GM18868 (cell line): ENCODE measurements at regions not wholly inside any gene's neighbourhood (a gene's known extent, or its start where the extent isn't known, plus 50 kb on each side); places are given as distances from the start of the nearest gene placed in this dataset.
A peak's percentile ranks its signal among the peaks of the same experiment; 100 is the strongest.

Experiments used
- ATAC-seq: cut with Tn5 transposase; IDR thresholded peaks from one replicate; pipeline ENCODE4 v1.9.1; 2021; ENCODE audit warnings: mild to moderate bottlenecking, moderate library complexity; ENCODE audit not compliant: unreplicated experiment

GRCh38 chr2:177143444-177143843 lies 69.2 kb upstream of the HNRNPA3 start:
- ATAC-seq: no peak

GRCh38 chr2:177147093-177147694 lies 65.4 kb upstream of the HNRNPA3 start:
- ATAC-seq: peak; percentile 65

- no peak for ATAC-seq
Observed at GRCh38 chr2:177147834-177148445, 64.7 kb upstream of the HNRNPA3 start.

- peak; percentile 80 for ATAC-seq
Observed at GRCh38 chr2:177148477-177149154, 64.0 kb upstream of the HNRNPA3 start.

- no peak for ATAC-seq
Observed at GRCh38 chr2:177149155-177149503, 63.5 kb upstream of the HNRNPA3 start.

- ATAC-seq: no peak
Observed at GRCh38 chr2:177153805-177154204, 58.8 kb upstream of the HNRNPA3 start.

GRCh38 chr2:177154809-177155208 lies 57.8 kb upstream of the HNRNPA3 start:
- ATAC-seq: no peak

GRCh38 chr2:177155631-177156030 lies 57.0 kb upstream of the HNRNPA3 start:
- no peak for ATAC-seq

GRCh38 chr2:177161741-177162460 lies 50.7 kb upstream of the HNRNPA3 start:
- ATAC-seq: peak; percentile 38
